T-helper 2 cell (primary cell): ENCODE measurements at regions not wholly inside any gene's neighbourhood (a gene's known extent, or its start where the extent isn't known, plus 50 kb on each side); places are given as distances from the start of the nearest gene placed in this dataset.

Experiments
- DNase-seq, 5 experiments: peaks; one replicate each; pipeline versions ENCODE4 v3.0.0 to v3.0.0-alpha.2; 2012 to 2022

- DNase-seq = no peak
Measured at GRCh38 chr10:58003945-58004344, 263.7 kb downstream of the IPMK start.

GRCh38 chr10:58001159-58001558, 266.5 kb downstream of the IPMK start:
- no peak for DNase-seq

GRCh38 chr10:57996536-57996935, 271.2 kb downstream of the IPMK start:
- no peak for DNase-seq

GRCh38 chr10:57993302-57993701, 274.4 kb downstream of the IPMK start:
- no peak for DNase-seq

- DNase-seq = no peak
Measured at GRCh38 chr10:57992321-57993077, 275.2 kb downstream of the IPMK start.

GRCh38 chr10:57988964-57989363, 278.7 kb downstream of the IPMK start:
- DNase-seq = no peak

- no peak for DNase-seq
Measured at GRCh38 chr10:57987055-57987721, 280.5 kb downstream of the IPMK start.

- no peak for DNase-seq
Measured at GRCh38 chr10:57986422-57986821, 281.3 kb downstream of the IPMK start.

GRCh38 chr10:57983281-57983791, 284.4 kb downstream of the IPMK start:
- DNase-seq = no peak

GRCh38 chr10:57982091-57982490, 285.6 kb downstream of the IPMK start:
- no peak for DNase-seq

- no peak for DNase-seq
Measured at GRCh38 chr10:57979956-57980355, 287.7 kb downstream of the IPMK start.

GRCh38 chr10:57979491-57979890, 288.2 kb downstream of the IPMK start:
- no peak for DNase-seq

GRCh38 chr10:57977262-57977661, 290.4 kb downstream of the IPMK start:
- DNase-seq = no peak

- DNase-seq = no peak
Measured at GRCh38 chr10:57973451-57973850, 294.2 kb downstream of the IPMK start.

GRCh38 chr10:57972783-57973182, 294.9 kb downstream of the IPMK start:
- DNase-seq = no peak

- DNase-seq = no peak
Measured at GRCh38 chr10:57968328-57969016, 299.2 kb downstream of the IPMK start.

GRCh38 chr10:57964351-57964750, 303.3 kb downstream of the IPMK start:
- DNase-seq = no peak

GRCh38 chr10:57963546-57963945, 304.1 kb downstream of the IPMK start:
- no peak for DNase-seq

GRCh38 chr10:57962839-57963238, 304.9 kb downstream of the IPMK start:
- DNase-seq = no peak

- DNase-seq = no peak
Measured at GRCh38 chr10:57961487-57961886, 306.2 kb downstream of the IPMK start.

- no peak for DNase-seq
Measured at GRCh38 chr10:57960406-57960805, 307.3 kb downstream of the IPMK start.

- DNase-seq = no peak
Measured at GRCh38 chr10:57959318-57960006, 308.2 kb downstream of the IPMK start.

GRCh38 chr10:57955076-57955475, 312.6 kb downstream of the IPMK start:
- no peak for DNase-seq
